Endothelial cell (in vitro differentiated cells): ENCODE measurements at regions not wholly inside any gene's neighbourhood (a gene's known extent, or its start where the extent isn't known, plus 50 kb on each side); places are given as distances from the start of the nearest gene placed in this dataset.
A peak's percentile ranks its signal among the peaks of the same experiment; 100 is the strongest.

Experiments used
- DNase-seq: peaks from one replicate; pipeline ENCODE4 v3.0.0; 2021; ENCODE audit warnings: low spot score
- H3K27ac Mint-ChIP-seq: one replicate; pipeline ENCODE4 v1.8.0; 2021; ENCODE audit warnings: mixed read lengths, inconsistent platforms; ENCODE audit not compliant: unreplicated experiment
- H3K27me3 Mint-ChIP-seq: one replicate; pipeline ENCODE4 v1.8.0; 2021; ENCODE audit warnings: mild to moderate bottlenecking, moderate library complexity, mixed read lengths, inconsistent platforms; ENCODE audit not compliant: unreplicated experiment
- H3K36me3 Mint-ChIP-seq: one replicate; pipeline ENCODE4 v1.8.0; 2021; ENCODE audit warnings: mild to moderate bottlenecking, low read depth, mixed read lengths, inconsistent platforms; ENCODE audit not compliant: unreplicated experiment
- H3K4me1 Mint-ChIP-seq: one replicate; pipeline ENCODE4 v1.8.0; 2021; ENCODE audit warnings: mild to moderate bottlenecking, mixed read lengths, inconsistent platforms; ENCODE audit not compliant: unreplicated experiment
- H3K4me3 Mint-ChIP-seq: one replicate; pipeline ENCODE4 v1.8.0; 2021; ENCODE audit warnings: mild to moderate bottlenecking, mixed read lengths, inconsistent platforms; ENCODE audit not compliant: unreplicated experiment
- H3K9me3 Mint-ChIP-seq: one replicate; pipeline ENCODE4 v1.8.0; 2021; ENCODE audit warnings: mixed read lengths, inconsistent platforms; ENCODE audit not compliant: unreplicated experiment
- CTCF ChIP-seq: fragments of 200-600 bp; sonication (generic); IDR thresholded peaks from one replicate; pipeline ENCODE4 v1.5.0; 2021; ENCODE audit warnings: antibody characterized with exemption; ENCODE audit not compliant: unreplicated experiment

DNA sequence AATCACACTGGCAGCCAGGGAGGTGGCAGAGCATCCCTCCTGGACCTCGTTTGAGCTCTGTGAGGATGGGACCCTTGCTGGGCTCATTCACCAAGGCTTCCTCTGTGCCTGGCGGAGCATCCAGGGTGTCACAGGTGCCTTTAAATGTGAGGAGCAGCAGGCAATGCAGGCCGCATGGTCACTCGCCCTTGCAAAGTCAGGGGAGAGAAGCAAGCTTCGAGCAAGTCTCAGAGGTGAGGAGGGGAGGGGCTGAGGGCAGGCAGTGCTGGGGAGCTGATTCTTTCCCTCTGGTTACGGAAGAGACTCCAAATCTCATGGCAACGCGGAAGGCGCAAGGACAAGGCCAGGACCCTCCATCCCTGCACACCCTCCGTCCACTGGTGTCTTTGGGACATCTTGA lies 182.7 kb upstream of the PMEPA1 start:
- Mint-ChIP-seq H3K27ac (peak overlapping the region; percentile 31), H3K4me3 (no peak overlapping the region), H3K36me3 (peaks cover 7% of the 10 kb centered on the region), H3K9me3 (no peaks in the 10 kb centered on the region), H3K4me1 (no peaks in the 10 kb centered on the region), H3K27me3 (peaks cover 7% of the 10 kb centered on the region)
- TF ChIP-seq CTCF, result no peak
- DNase-seq, result no peak

DNA sequence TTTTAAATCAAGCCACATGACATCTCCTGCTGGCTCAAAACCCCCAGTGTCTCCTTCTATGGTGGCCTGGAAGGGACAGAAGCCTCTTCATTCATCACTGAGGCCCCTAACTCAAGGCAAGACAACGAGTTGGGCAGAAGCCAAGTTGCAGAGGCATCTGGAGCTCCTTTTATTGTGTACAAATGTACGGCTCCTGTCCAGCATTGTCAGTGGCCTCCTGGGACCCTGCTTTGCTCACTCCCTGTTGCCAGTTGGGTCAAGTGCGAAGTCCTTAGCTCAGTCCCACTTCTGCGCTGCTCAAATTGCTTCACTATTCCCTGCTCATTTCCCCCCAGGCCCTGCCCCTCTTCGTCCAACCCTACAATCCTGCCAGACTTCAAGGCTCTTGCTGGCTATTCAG lies 181.2 kb upstream of the PMEPA1 start:
- Mint-ChIP-seq H3K4me3 (no peak overlapping the region), H3K9me3 (no peaks in the 10 kb centered on the region), H3K27me3 (peaks cover 5% of the 10 kb centered on the region), H3K27ac (no peak overlapping the region), H3K4me1 (no peaks in the 10 kb centered on the region), H3K36me3 (peaks cover 7% of the 10 kb centered on the region)
- TF ChIP-seq CTCF, result no peak
- no peak for DNase-seq

DNA sequence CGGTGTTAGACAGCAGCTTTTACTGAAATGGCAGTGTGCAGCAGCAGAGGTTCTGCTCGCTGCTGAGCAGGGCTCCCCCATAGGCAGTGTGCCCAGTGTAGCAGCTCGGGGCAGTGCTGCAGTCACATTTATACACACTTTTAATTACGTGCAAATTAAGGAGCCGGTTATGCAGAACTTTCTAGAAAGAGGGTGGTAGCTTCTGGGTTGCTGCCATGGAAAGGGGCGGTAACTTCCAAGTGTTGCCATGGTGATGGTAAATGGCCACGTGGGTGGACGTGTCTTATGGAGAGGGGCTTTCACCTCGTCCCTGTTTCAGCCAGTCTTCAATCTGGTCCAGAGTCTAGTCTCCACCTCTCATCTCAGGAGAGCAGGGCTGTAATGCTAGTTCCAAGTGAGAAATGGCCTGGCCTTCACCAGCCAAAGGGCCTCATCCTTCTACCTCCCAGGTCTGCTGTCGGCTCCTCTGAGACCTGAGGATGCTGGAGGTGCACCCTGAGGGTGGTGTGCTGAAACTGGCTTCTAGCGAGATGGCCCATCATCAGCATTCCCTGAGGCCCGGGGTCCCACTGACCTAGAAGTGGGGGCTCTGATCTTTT lies 180.5 kb upstream of the PMEPA1 start:
- no peak overlapping the region for H3K27ac Mint-ChIP-seq
- H3K4me1 Mint-ChIP-seq, result no peaks in the 10 kb centered on the region
- no peak overlapping the region for H3K4me3 Mint-ChIP-seq
- no peaks in the 10 kb centered on the region for H3K9me3 Mint-ChIP-seq
- peaks cover 5% of the 10 kb centered on the region for H3K27me3 Mint-ChIP-seq
- no peak for TF ChIP-seq CTCF
- peaks cover 7% of the 10 kb centered on the region for H3K36me3 Mint-ChIP-seq
- no peak for DNase-seq

DNA sequence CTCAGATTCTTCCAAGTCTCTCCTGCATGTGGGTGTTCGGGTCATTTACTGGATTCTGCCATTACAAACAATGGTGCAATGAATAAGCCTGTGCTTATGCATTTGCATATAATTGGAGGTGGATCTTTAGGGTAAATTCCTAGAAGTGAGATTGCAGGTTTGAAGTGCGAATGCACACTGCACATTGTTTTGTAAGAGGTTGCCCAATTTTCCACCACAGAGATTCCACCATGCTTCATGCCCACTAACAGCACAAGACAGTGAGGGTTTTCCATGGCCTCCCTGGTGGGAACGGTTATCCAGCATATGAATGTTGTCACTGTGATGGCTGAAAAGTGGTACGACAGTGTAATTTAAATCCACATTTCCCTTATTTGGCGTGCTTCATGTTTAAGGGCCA lies 178.8 kb upstream of the PMEPA1 start:
- Mint-ChIP-seq H3K36me3 (no peaks in the 10 kb centered on the region), H3K27ac (no peak overlapping the region), H3K9me3 (no peaks in the 10 kb centered on the region), H3K4me3 (no peak overlapping the region), H3K4me1 (no peaks in the 10 kb centered on the region), H3K27me3 (peaks cover 1% of the 10 kb centered on the region)
- DNase-seq, result no peak
- TF ChIP-seq CTCF, result no peak

DNA sequence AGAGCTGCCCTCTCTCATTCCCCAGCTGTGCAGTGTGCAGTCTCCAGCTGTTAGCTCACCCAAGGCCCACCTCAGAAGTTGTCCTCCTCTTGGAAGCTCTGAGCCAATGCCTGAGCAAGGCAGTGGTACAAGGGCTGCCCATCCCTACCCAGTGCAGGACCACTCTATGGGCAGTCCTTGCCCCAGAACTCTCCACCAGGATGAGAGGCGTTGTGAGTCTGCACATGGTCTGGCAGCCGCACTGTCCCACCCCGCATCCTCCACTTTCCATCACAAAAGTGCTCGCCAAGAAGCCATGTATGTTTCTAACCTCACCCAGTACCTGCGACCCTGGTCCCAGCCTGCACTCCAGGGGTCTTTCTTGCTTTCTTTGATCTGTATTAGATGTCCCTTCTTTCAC lies 175.1 kb upstream of the PMEPA1 start:
- no peak for DNase-seq
- no peaks in the 10 kb centered on the region for H3K36me3 Mint-ChIP-seq
- H3K27me3 Mint-ChIP-seq, result peaks cover 1% of the 10 kb centered on the region
- no peak for TF ChIP-seq CTCF
- no peak overlapping the region for H3K4me3 Mint-ChIP-seq
- H3K4me1 Mint-ChIP-seq, result no peaks in the 10 kb centered on the region
- no peaks in the 10 kb centered on the region for H3K9me3 Mint-ChIP-seq
- H3K27ac Mint-ChIP-seq, result no peak overlapping the region
